KMS-11 (cell line): ENCODE measurements at regions not wholly inside any gene's neighbourhood (a gene's known extent, or its start where the extent isn't known, plus 50 kb on each side); places are given as distances from the start of the nearest gene placed in this dataset.

ENCODE experiments used
- H2AFZ ChIP-seq: fragments of 200-600 bp; sonication (generic); 2 replicates; pipeline ENCODE4 v1.6.1; 2016; ENCODE audit warnings: antibody characterized with exemption, mixed run types, low read depth
- H3K27ac ChIP-seq: fragments of 200-600 bp; sonication (generic); 2 replicates; pipeline ENCODE4 v1.6.1; 2016; ENCODE audit warnings: mild to moderate bottlenecking, mixed run types
- H3K27me3 ChIP-seq: fragments of 200-600 bp; sonication (generic); 2 replicates; pipeline ENCODE4 v1.6.1; 2017; ENCODE audit warnings: mild to moderate bottlenecking, low read depth, mixed run types, moderate library complexity; ENCODE audit not compliant: insufficient read depth
- H3K36me3 ChIP-seq: fragments of 200-600 bp; sonication (generic); 2 replicates; pipeline ENCODE4 v1.6.1; 2017; ENCODE audit warnings: mild to moderate bottlenecking, mixed run types; ENCODE audit not compliant: insufficient read depth
- H3K4me1 ChIP-seq: fragments of 200-600 bp; sonication (generic); 2 replicates; pipeline ENCODE4 v1.6.1; 2016; ENCODE audit warnings: mild to moderate bottlenecking, low read depth, mixed run types; ENCODE audit not compliant: poor library complexity, severe bottlenecking
- H3K4me2 ChIP-seq: fragments of 200-600 bp; sonication (generic); 2 replicates; pipeline ENCODE4 v1.7.0; 2016; ENCODE audit warnings: mild to moderate bottlenecking, mixed run types
- H3K4me3 ChIP-seq: fragments of 200-600 bp; sonication (generic); IDR thresholded peaks from 2 replicates; pipeline ENCODE4 v1.6.1; 2017; ENCODE audit warnings: low read depth, low read length, mixed read lengths; ENCODE audit not compliant: insufficient read depth
- H3K79me2 ChIP-seq: fragments of 200-600 bp; sonication (generic); 2 replicates; pipeline ENCODE4 v1.6.1; 2016; ENCODE audit warnings: low read depth, mixed run types; ENCODE audit not compliant: insufficient read depth
- H3K9ac ChIP-seq: fragments of 200-600 bp; sonication (generic); 2 replicates; pipeline ENCODE4 v1.6.1; 2016; ENCODE audit warnings: mild to moderate bottlenecking, mixed run types
- H4K20me1 ChIP-seq: fragments of 200-600 bp; sonication (generic); 2 replicates; pipeline ENCODE4 v1.6.1; 2016; ENCODE audit warnings: mild to moderate bottlenecking, mixed run types; ENCODE audit not compliant: insufficient read depth
- CTCF ChIP-seq: fragments of 200-600 bp; sonication (generic); conservative IDR thresholded peaks from 2 replicates; pipeline ENCODE4 v1.6.1; 2017; ENCODE audit warnings: low read depth, mild to moderate bottlenecking, antibody characterized with exemption, low read length, moderate library complexity, mixed read lengths

GRCh38 chr21:16678429-16679160 lies 834.2 kb upstream of the CXADR start:
- Histone ChIP-seq H3K36me3 (no peaks in the 10 kb centered on the region), H3K79me2 (no peaks in the 10 kb centered on the region), H3K27ac (no peak overlapping the region), H3K9ac (no peak overlapping the region), H3K4me1 (no peaks in the 10 kb centered on the region), H2AFZ (no peak overlapping the region), H3K27me3 (no peaks in the 10 kb centered on the region), H3K4me3 (no peak overlapping the region), H3K4me2 (no peak overlapping the region), H4K20me1 (no peaks in the 10 kb centered on the region)
- TF ChIP-seq CTCF, result no peak

GRCh38 chr21:16695074-16695473 lies 817.8 kb upstream of the CXADR start:
- Histone ChIP-seq H2AFZ (no peak overlapping the region), H3K4me1 (no peaks in the 10 kb centered on the region), H3K4me3 (no peak overlapping the region), H3K27me3 (no peaks in the 10 kb centered on the region), H3K36me3 (no peaks in the 10 kb centered on the region), H3K9ac (no peak overlapping the region), H3K27ac (no peak overlapping the region), H3K79me2 (no peaks in the 10 kb centered on the region), H3K4me2 (no peak overlapping the region), H4K20me1 (no peaks in the 10 kb centered on the region)
- TF ChIP-seq CTCF, result no peak

GRCh38 chr21:16707274-16707673 lies 805.6 kb upstream of the CXADR start:
- Histone ChIP-seq H2AFZ (no peak overlapping the region), H3K36me3 (no peaks in the 10 kb centered on the region)

GRCh38 chr21:16708101-16708835 lies 804.6 kb upstream of the CXADR start:
- Histone ChIP-seq H3K27ac (no peak overlapping the region), H3K9ac (no peak overlapping the region), H3K4me3 (no peak overlapping the region), H3K4me2 (no peak overlapping the region), H3K27me3 (no peaks in the 10 kb centered on the region), H3K79me2 (no peaks in the 10 kb centered on the region), H4K20me1 (no peaks in the 10 kb centered on the region), H3K4me1 (peaks cover 9% of the 10 kb centered on the region), H2AFZ (no peak overlapping the region), H3K36me3 (no peaks in the 10 kb centered on the region)
- TF ChIP-seq CTCF, result no peak

More at GRCh38 chr21:16707274-16707673, 805.6 kb upstream of the CXADR start:
- H3K4me3 ChIP-seq, result no peak overlapping the region
- H3K27ac ChIP-seq, result no peak overlapping the region
- H3K27me3 ChIP-seq, result no peaks in the 10 kb centered on the region
- no peak overlapping the region for H3K9ac ChIP-seq
- no peak overlapping the region for H3K4me2 ChIP-seq
- no peaks in the 10 kb centered on the region for H3K79me2 ChIP-seq
- TF ChIP-seq CTCF, result no peak
- H3K4me1 ChIP-seq, result peaks cover 9% of the 10 kb centered on the region
- H4K20me1 ChIP-seq, result no peaks in the 10 kb centered on the region
